Ovary (tissue), 7 donors: ENCODE measurements at regions not wholly inside any gene's neighbourhood (a gene's known extent, or its start where the extent isn't known, plus 50 kb on each side); places are given as distances from the start of the nearest gene placed in this dataset.

Source experiments
- DNase-seq, 5 donors: peaks; one replicate each; pipeline ENCODE4 v3.0.0-alpha.2; 2019 to 2020
- H3K27ac ChIP-seq, 2 donors: fragments of 200-600 bp; one replicate each; pipeline versions ENCODE4 v1.5.1 to v1.8.0; 2019 to 2022
- H3K27me3 ChIP-seq: fragments of 200-600 bp; one replicate; pipeline ENCODE4 v1.8.0; 2022
- H3K36me3 ChIP-seq: fragments of 200-600 bp; sonication (generic); one replicate; pipeline ENCODE4 v1.5.1; 2019
- H3K4me1 ChIP-seq: one replicate; pipeline ENCODE4 v1.8.1; 2013; ENCODE audit warnings: mild to moderate bottlenecking, moderate library complexity; ENCODE audit not compliant: insufficient read depth
- H3K4me3 ChIP-seq: fragments of 200-600 bp; sonication (generic); one replicate; pipeline ENCODE4 v1.5.1; 2017
- H3K9me3 ChIP-seq, 2 donors: fragments of 200-600 bp in 1 of 2; sonication (generic) in 1 of 2; one replicate each; pipeline versions ENCODE4 v1.5.1 to v1.8.1; 2013 to 2019; ENCODE audit warnings: mild to moderate bottlenecking in 1 of 2, moderate library complexity in 1 of 2
- EP300 ChIP-seq: sonication (generic); formaldehyde crosslinking; IDR thresholded peaks from one replicate; pipeline ENCODE4 v1.6.1; 2017; ENCODE audit warnings: antibody characterized with exemption
- POLR2A ChIP-seq: fragments of 450-650 bp; IDR thresholded peaks from one replicate; pipeline ENCODE4 v1.6.1; 2017; ENCODE audit warnings: antibody characterized with exemption, mild to moderate bottlenecking, moderate library complexity
- WGBS, 3 donors: extraction: QIAGEN DNeasy Blood & Tissue Kit in 1 of 3; methylation state at CpG; one replicate each; pipeline versions ENCODE4 v1.1.5 to v1.1.7; 2013 to 2017; 5-methylcytosine and 5-hydroxymethylcytosine counted together
- intact Hi-C, 4 donors: fragments of 100-400 bp; cut with DNase I; formaldehyde crosslinking; loops; one replicate each; pipeline versions ENCODE4 v1.11.0 to v1.15.1; 2022 to 2023
- TF ChIP-seq, protein P1 (sequence below), 3 donors: fragments of 450-650 bp in 2 of 3; fragments of 200-600 bp in 1 of 3; IDR thresholded peaks; one replicate each; pipeline versions ENCODE4 v1.5.1 to v1.8.0; 2016 to 2022; ENCODE audit warnings: antibody characterized with exemption in 3 of 3, mild to moderate bottlenecking in 1 of 3
- donor health status: DM: no; HTN: no; CAD: no; lungs with moderate emphysema.
- donor health status: DM: no; HTN: no; CAD: no.
- donor health status: Bipolar disorder and iron deficiency.
- donor health status: DM: no; HTN: no; CAD: no.
- donor health status: DM: yes; HTN: yes; CAD: no.

DNA sequence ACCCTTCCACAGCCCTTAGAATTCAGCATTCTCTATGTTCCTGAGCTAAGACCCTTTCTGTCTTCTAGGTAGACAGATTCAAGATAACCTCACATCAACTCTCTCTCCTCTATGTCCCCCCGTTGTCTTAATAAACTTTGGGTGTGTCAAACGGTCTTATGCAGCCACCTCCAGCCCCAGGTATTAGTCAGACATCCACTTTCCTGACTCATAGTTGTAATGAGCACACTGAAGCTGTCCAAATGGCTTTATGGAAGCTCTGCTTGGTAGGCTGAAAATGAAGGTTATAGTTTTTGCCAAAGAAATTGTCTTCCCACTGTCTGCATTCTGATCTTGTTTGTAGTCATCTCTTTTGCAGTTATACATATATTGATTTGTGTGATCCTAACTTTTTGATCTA, 482.0 kb downstream of the RMST start:
- H3K27ac ChIP-seq: no peak overlapping the region
- no peaks in the 10 kb centered on the region for H3K4me1 ChIP-seq
- no peaks in the 10 kb centered on the region for H3K36me3 ChIP-seq
- no peaks in the 10 kb centered on the region for H3K27me3 ChIP-seq
- H3K9me3 ChIP-seq: no peaks in the 10 kb centered on the region
- TF ChIP-seq, protein P1, sequence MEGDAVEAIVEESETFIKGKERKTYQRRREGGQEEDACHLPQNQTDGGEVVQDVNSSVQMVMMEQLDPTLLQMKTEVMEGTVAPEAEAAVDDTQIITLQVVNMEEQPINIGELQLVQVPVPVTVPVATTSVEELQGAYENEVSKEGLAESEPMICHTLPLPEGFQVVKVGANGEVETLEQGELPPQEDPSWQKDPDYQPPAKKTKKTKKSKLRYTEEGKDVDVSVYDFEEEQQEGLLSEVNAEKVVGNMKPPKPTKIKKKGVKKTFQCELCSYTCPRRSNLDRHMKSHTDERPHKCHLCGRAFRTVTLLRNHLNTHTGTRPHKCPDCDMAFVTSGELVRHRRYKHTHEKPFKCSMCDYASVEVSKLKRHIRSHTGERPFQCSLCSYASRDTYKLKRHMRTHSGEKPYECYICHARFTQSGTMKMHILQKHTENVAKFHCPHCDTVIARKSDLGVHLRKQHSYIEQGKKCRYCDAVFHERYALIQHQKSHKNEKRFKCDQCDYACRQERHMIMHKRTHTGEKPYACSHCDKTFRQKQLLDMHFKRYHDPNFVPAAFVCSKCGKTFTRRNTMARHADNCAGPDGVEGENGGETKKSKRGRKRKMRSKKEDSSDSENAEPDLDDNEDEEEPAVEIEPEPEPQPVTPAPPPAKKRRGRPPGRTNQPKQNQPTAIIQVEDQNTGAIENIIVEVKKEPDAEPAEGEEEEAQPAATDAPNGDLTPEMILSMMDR (IDR thresholded peaks at IDR 0.05): no peak
- no peak for TF ChIP-seq POLR2A
- TF ChIP-seq EP300: no peak
- no peak for DNase-seq
- WGBS, 3 donors: 65 to 76% (median 69%) methylated on average over 2 of the region's 2 CpGs
- H3K4me3 ChIP-seq: no peak overlapping the region
- intact Hi-C loops: loop anchor here in 1 of 4 donors (5.0 kb wide), 1 partner anchor 1212 kb away; no protein-coding TSS in a partner anchor

DNA sequence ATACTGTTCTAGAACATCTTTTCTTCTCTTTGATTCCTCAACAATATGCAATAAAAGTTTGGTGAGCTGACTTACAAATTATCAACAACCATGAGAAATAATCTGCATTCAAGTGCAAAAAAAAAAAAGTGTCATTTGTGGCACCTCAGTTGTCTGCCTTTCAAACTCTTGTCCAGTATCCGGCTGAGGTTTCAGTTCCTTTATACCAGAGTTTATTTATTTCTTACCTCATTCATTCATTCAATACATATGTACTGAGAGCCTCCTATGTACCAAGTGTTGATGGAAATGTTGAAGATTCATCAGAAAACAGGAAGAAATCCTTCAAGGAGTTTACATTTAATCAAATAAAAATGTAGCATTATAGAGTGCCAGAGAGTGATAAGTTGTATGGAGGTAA, 484.1 kb downstream of the RMST start:
- no peak overlapping the region for H3K4me3 ChIP-seq
- no peaks in the 10 kb centered on the region for H3K27me3 ChIP-seq
- H3K9me3 ChIP-seq: no peaks in the 10 kb centered on the region
- intact Hi-C loops: no loop called here
- no peak for TF ChIP-seq EP300
- TF ChIP-seq, protein P1 (IDR thresholded peaks at IDR 0.05): no peak
- no peak for TF ChIP-seq POLR2A
- no peaks in the 10 kb centered on the region for H3K4me1 ChIP-seq
- no peak overlapping the region for H3K27ac ChIP-seq
- 77 to 94% (median 84%) methylated on average over 1 of the region's 1 CpG for whole genome bisulfite sequencing, 3 donors
- DNase-seq: no peak
- H3K36me3 ChIP-seq: no peaks in the 10 kb centered on the region

DNA sequence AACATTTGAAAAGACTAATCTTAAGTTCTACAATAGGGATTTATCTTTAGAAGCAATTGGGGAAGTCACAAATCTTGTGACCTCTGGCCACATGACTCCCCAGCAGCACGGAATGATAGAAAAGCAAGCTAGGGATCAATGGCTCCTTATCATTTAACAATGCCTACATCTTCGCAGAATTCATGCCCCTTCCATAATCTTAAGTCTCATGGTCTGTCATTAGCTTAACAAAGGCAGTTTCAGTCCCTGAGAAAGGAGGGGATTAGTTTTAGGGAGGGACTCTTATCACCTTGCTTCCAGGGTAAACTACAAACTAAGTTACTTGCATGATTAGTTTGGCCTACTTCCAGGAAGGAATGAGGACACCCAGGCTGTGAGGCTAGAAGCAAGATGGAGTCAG, 486.0 kb downstream of the RMST start:
- 61 to 80% (median 66%) methylated on average over 2 of the region's 2 CpGs for WGBS, 3 donors
- no peaks in the 10 kb centered on the region for H3K9me3 ChIP-seq
- intact Hi-C loops: no loop called here
- no peak for DNase-seq
- H3K27me3 ChIP-seq: no peaks in the 10 kb centered on the region
- H3K4me1 ChIP-seq: no peaks in the 10 kb centered on the region
- H3K4me3 ChIP-seq: no peak overlapping the region
- TF ChIP-seq POLR2A: no peak
- TF ChIP-seq EP300: no peak
- TF ChIP-seq, protein P1 (IDR thresholded peaks at IDR 0.05): no peak
- H3K36me3 ChIP-seq: no peaks in the 10 kb centered on the region
- H3K27ac ChIP-seq: no peak overlapping the region

DNA sequence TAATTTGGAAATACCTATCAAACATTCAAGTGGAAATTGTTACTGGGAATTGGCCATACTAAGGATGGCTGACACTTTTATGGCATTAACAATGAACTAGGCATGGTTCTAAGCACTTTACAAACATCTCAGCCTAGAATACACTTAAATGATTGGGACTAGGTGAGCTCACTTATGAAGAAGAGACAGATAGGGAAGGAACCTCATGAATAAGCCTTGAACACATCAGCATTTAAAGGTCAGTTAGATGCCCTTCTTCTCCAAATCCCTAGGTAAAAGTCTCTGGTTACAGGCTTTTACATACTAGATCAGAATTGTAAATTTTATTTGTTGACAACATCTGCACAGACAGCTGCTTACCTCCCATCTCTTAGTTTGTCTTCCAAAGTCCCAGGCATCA, 488.6 kb downstream of the RMST start:
- intact Hi-C loops: no loop called here

More for the DNA sequence above, 488.6 kb downstream of the RMST start:
- H3K4me3 ChIP-seq: no peak overlapping the region
- no peaks in the 10 kb centered on the region for H3K36me3 ChIP-seq
- DNase-seq: no peak
- H3K27me3 ChIP-seq: no peaks in the 10 kb centered on the region
- no peaks in the 10 kb centered on the region for H3K9me3 ChIP-seq
- no peak overlapping the region for H3K27ac ChIP-seq
- TF ChIP-seq EP300 (no peak), POLR2A (no peak)
- TF ChIP-seq, protein P1 (IDR thresholded peaks at IDR 0.05): no peak
- H3K4me1 ChIP-seq: no peaks in the 10 kb centered on the region
